HepG2 (cell line): ENCODE measurements at regions not wholly inside any gene's neighbourhood (a gene's known extent, or its start where the extent isn't known, plus 50 kb on each side); places are given as distances from the start of the nearest gene placed in this dataset.

Source experiments
- ATAC-seq: fragments of 200-7000 bp; cut with Tn5 transposase; 3 replicates; pipeline ENCODE4 v1.9.1; 2020; ENCODE audit warnings: mild to moderate bottlenecking, moderate library complexity
- BruUV-seq: library from RNA; stranded (reverse); fragments of 400-500 nt; replicated peaks from 2 replicates; lab custom pipeline; 2021; lab: Mats Ljungman, UMichigan
- CTCF ChIA-PET: fragments of 300-600 bp; formaldehyde crosslinking; extraction: SDS; loops from one replicate; lab custom pipeline; 2021; ENCODE audit warnings: low total read pairs, inconsistent platforms, low intra/inter-chr PET ratio; lab: Yijun Ruan, JAX
- POLR2A ChIA-PET: fragments of 350-600 bp; sonication (Branson Sonifier 250); formaldehyde crosslinking; loops from one replicate; lab custom pipeline; 2020; ENCODE audit warnings: antibody characterized with exemption, inconsistent platforms; lab: Yijun Ruan, JAX
- DNase-seq: peaks from one replicate; pipeline ENCODE4 v3.0.0-alpha.2; 2015; ENCODE audit warnings: low spot score
- FAIRE-seq: peaks from 3 replicates; lab custom pipeline; 2011; peaks lifted over from hg19 to GRCh38; lab: Jason Lieb, UNC
- H2AFZ ChIP-seq: one replicate; pipeline ENCODE4 v1.6.1; 2011; ENCODE audit warnings: low read length, inconsistent platforms
- H3K27ac ChIP-seq: fragments of 300-600 bp; 3 replicates; pipeline ENCODE4 v1.8.0; 2011; ENCODE audit warnings: mixed run types, mild to moderate bottlenecking, mixed read lengths, low read length, inconsistent platforms; ENCODE audit not compliant: insufficient read depth; ENCODE audit errors: extremely low read length
- H3K27me3 ChIP-seq, 2 experiments: fragments of 200-600 bp in 1 of 2; 2 replicates in 1 of 2; 3 replicates in 1 of 2; pipeline versions ENCODE4 v1.6.0 to v1.8.0; 2011; ENCODE audit warnings: low read length in 2 of 2, mild to moderate bottlenecking in 2 of 2, moderate library complexity in 2 of 2, inconsistent platforms in 1 of 2; ENCODE audit not compliant: insufficient read depth in 2 of 2, control insufficient read depth in 1 of 2
- H3K36me3 ChIP-seq, 2 experiments: fragments of 200-600 bp in 1 of 2; replicated peaks in 1 of 2; 2 replicates in 1 of 2; 3 replicates in 1 of 2; pipeline versions ENCODE4 v1.5.1 to v1.8.0; 2011; ENCODE audit warnings: low read length in 2 of 2, inconsistent platforms in 1 of 2; ENCODE audit not compliant: insufficient read depth in 2 of 2, control insufficient read depth in 1 of 2
- H3K4me1 ChIP-seq: 2 replicates; pipeline ENCODE4 v1.5.1; 2012; ENCODE audit warnings: low read length, inconsistent platforms; ENCODE audit not compliant: insufficient read depth
- H3K4me2 ChIP-seq: 2 replicates; pipeline ENCODE4 v1.6.0; 2011; ENCODE audit warnings: low read depth, low read length, inconsistent platforms
- H3K4me3 ChIP-seq, 3 experiments: fragments of 200-600 bp in 1 of 3; sonication (generic), shearing (Covaris generic) in 1 of 3; replicated peaks in 1 of 3; 2 replicates each; pipeline ENCODE4 v1.5.1; 2011 to 2016; ENCODE audit warnings: low read length in 3 of 3, inconsistent platforms in 2 of 3, low read depth in 2 of 3, mild to moderate bottlenecking in 2 of 3, control low read depth in 1 of 3, mixed read lengths in 1 of 3; ENCODE audit not compliant: insufficient read depth in 1 of 3
- H3K79me2 ChIP-seq: one replicate; pipeline ENCODE4 v1.6.1; 2011; ENCODE audit warnings: low read length, inconsistent platforms; ENCODE audit not compliant: insufficient read depth
- H3K9ac ChIP-seq: 2 replicates; pipeline ENCODE4 v1.6.0; 2011; ENCODE audit warnings: mild to moderate bottlenecking, low read depth, low read length, inconsistent platforms; ENCODE audit not compliant: insufficient read depth
- H3K9me3 ChIP-seq: 2 replicates; pipeline ENCODE4 v1.5.1; 2012; ENCODE audit warnings: mild to moderate bottlenecking, low read length
- H4K20me1 ChIP-seq: 2 replicates; pipeline ENCODE4 v1.6.0; 2011; ENCODE audit warnings: inconsistent platforms, mild to moderate bottlenecking, low read length, moderate library complexity; ENCODE audit not compliant: insufficient read depth
- MATR3 ChIP-seq: sonication (generic); formaldehyde crosslinking; IDR thresholded peaks from 2 replicates; pipeline ENCODE4 v1.4.0; 2020; ENCODE audit warnings: missing genetic modification reagents
- RBFOX2 ChIP-seq: fragments of 200-400 bp; formaldehyde crosslinking; IDR thresholded peaks from 2 replicates; pipeline ENCODE4 v1.6.1; 2017; ENCODE audit warnings: low read depth, mild to moderate bottlenecking, low read length
- ZNF3 ChIP-seq: IDR thresholded peaks from 2 replicates; pipeline ENCODE4 v1.7.0; 2017; ENCODE audit warnings: inconsistent platforms
- ZNF333 ChIP-seq: sonication (generic); formaldehyde crosslinking; IDR thresholded peaks from 2 replicates; pipeline ENCODE4 v1.4.0; 2020; ENCODE audit warnings: mild to moderate bottlenecking, missing genetic modification reagents, borderline replicate concordance
- ZNF766 ChIP-seq: sonication (generic); formaldehyde crosslinking; IDR thresholded peaks from 2 replicates; pipeline ENCODE4 v1.5.0; 2020; ENCODE audit warnings: missing genetic modification reagents, borderline replicate concordance
- WGBS: methylation state at CpG from one replicate; pipeline ENCODE4 v1.1.6; 2017; ENCODE audit warnings: low lambda C conversion rate; 5-methylcytosine and 5-hydroxymethylcytosine counted together
- in situ Hi-C: cut with HindIII; loops from 2 replicates; pipeline ENCODE4 v1.10.0; 2017; ENCODE audit warnings: low pct_unique_long_range_greater_than_20kb; ENCODE audit not compliant: extremely low pct_ligation_motif_present
- intact Hi-C: fragments of 100-400 bp; cut with micrococcal nuclease; formaldehyde crosslinking; loops from one replicate; pipeline ENCODE4 v1.10.0; 2022; ENCODE audit not compliant: unreplicated experiment
- TF ChIP-seq, protein P1 (sequence below): IDR thresholded peaks from 2 replicates; pipeline ENCODE4 v1.6.1; 2016; ENCODE audit warnings: missing biosample characterization, missing genetic modification reagents, low read depth
- TF ChIP-seq, protein P2 (sequence below): IDR thresholded peaks from 2 replicates; pipeline ENCODE4 v1.6.1; 2016; ENCODE audit warnings: missing compliant biosample characterization, missing genetic modification reagents, borderline replicate concordance

DNA sequence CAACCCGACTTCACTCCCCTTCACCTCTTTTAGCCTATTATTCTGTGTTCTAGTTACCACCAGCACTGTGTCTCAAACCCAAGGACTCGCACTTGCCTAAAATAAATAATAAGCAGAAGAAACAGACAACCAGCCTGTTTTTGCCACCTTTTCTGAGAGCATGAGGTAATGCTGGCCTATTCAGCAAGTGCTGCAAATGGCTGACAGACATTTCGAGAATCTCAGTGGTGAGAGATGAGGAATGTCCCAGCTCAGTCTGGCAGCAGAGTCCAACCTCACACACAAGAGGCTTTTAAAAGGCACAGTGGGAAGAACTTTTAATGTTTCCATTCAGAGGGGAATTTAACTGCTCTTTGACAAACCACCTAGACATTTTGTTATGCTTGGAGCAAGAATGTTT, 143.3 kb upstream of the GMNC start:
- Histone ChIP-seq H3K9me3 (no peaks in the 10 kb centered on the region), H3K4me1 (no peaks in the 10 kb centered on the region), H2AFZ (no peak overlapping the region), H3K36me3 (no peaks in the 10 kb centered on the region), H3K27ac (no peak overlapping the region), H3K79me2 (no peaks in the 10 kb centered on the region), H3K4me2 (no peak overlapping the region), H3K9ac (no peak overlapping the region), H4K20me1 (no peaks in the 10 kb centered on the region), H3K27me3 (no peaks in the 10 kb centered on the region), H3K4me3 (no peak overlapping the region)
- ATAC-seq (no peak), DNase-seq (no peak), FAIRE-seq (no peak)
- intact Hi-C loops: no loop called here
- TF ChIP-seq, protein P1, sequence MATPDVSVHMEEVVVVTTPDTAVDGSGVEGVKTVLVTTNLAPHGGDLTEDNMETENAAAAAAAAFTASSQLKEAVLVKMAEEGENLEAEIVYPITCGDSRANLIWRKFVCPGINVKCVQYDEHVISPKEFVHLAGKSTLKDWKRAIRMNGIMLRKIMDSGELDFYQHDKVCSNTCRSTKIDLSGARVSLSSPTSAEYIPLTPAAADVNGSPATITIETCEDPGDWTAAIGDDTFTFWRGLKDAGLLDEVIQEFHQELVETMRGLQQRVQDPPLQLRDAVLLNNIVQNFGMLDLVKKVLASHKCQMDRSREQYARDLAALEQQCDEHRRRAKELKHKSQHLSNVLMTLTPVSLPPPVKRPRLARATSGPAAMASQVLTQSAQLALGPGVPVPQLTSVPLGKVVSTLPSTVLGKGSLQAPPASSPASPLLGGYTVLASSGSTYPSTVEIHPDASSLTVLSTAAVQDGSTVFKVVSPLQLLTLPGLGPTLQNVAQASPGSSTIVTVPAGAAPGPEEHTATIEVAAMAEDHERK (CRISPR knock-in tag): no peak
- TF ChIP-seq RBFOX2 (no peak), MATR3 (CRISPR knock-in tag) (no peak), ZNF333 (CRISPR knock-in tag) (no peak), ZNF766 (CRISPR knock-in tag) (no peak), ZNF3 (CRISPR knock-in tag) (no peak)
- TF ChIP-seq, protein P2, sequence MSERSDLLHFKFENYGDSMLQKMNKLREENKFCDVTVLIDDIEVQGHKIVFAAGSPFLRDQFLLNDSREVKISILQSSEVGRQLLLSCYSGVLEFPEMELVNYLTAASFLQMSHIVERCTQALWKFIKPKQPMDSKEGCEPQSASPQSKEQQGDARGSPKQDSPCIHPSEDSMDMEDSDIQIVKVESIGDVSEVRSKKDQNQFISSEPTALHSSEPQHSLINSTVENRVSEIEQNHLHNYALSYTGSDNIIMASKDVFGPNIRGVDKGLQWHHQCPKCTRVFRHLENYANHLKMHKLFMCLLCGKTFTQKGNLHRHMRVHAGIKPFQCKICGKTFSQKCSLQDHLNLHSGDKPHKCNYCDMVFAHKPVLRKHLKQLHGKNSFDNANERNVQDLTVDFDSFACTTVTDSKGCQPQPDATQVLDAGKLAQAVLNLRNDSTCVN (CRISPR knock-in tag): no peak
- CTCF ChIA-PET: no interaction called here
- POLR2A ChIA-PET: no interaction called here
- in situ Hi-C loops: no loop called here
- WGBS: 15% methylated on average over 3 of the region's 3 CpGs
- BruUV-seq: no TSS peak
